H9 (cell line): ENCODE measurements at regions not wholly inside any gene's neighbourhood (a gene's known extent, or its start where the extent isn't known, plus 50 kb on each side); places are given as distances from the start of the nearest gene placed in this dataset.

Experiments used
- DNase-seq: peaks from one replicate; pipeline ENCODE4 v3.0.0-alpha.2; 2017
- H2AFZ ChIP-seq: one replicate; pipeline ENCODE4 v1.6.1; 2013; ENCODE audit warnings: mild to moderate bottlenecking, low read length, control low read depth, moderate library complexity
- H2AK5ac ChIP-seq: 2 replicates; pipeline ENCODE4 v1.6.1; 2013; ENCODE audit warnings: low read length, control low read depth, mixed read lengths; ENCODE audit not compliant: insufficient read length
- H2BK120ac ChIP-seq: one replicate; pipeline ENCODE4 v1.6.1; 2013; ENCODE audit warnings: low read depth, mild to moderate bottlenecking, low read length, control low read depth, inconsistent platforms; ENCODE audit not compliant: poor library complexity, severe bottlenecking
- H2BK12ac ChIP-seq: 2 replicates; pipeline ENCODE4 v1.6.1; 2013; ENCODE audit warnings: low read length, control low read depth, mixed read lengths, low read depth; ENCODE audit not compliant: insufficient read length
- H2BK15ac ChIP-seq: 2 replicates; pipeline ENCODE4 v1.6.1; 2013; ENCODE audit warnings: low read depth, low read length, control low read depth
- H2BK20ac ChIP-seq: one replicate; pipeline ENCODE4 v1.6.1; 2013; ENCODE audit warnings: low read depth, mild to moderate bottlenecking, low read length, control low read depth, inconsistent platforms; ENCODE audit not compliant: poor library complexity, severe bottlenecking
- H2BK5ac ChIP-seq: 2 replicates; pipeline ENCODE4 v1.6.1; 2013; ENCODE audit warnings: low read length, control low read depth, mixed read lengths; ENCODE audit not compliant: insufficient read length
- H3K14ac ChIP-seq: 2 replicates; pipeline ENCODE4 v1.6.1; 2013; ENCODE audit warnings: low read length, control low read depth; ENCODE audit not compliant: insufficient read depth
- H3K18ac ChIP-seq: 2 replicates; pipeline ENCODE4 v1.6.1; 2013; ENCODE audit warnings: low read depth, mild to moderate bottlenecking, mixed read lengths, low read length, control low read depth; ENCODE audit not compliant: insufficient read length
- H3K23ac ChIP-seq: 2 replicates; pipeline ENCODE4 v1.6.1; 2013; ENCODE audit warnings: low read length, control low read depth, mixed read lengths, low read depth; ENCODE audit not compliant: insufficient read length
- H3K23me2 ChIP-seq: 2 replicates; pipeline ENCODE4 v1.6.1; 2013; ENCODE audit warnings: low read depth, mild to moderate bottlenecking, mixed read lengths, low read length, control low read depth; ENCODE audit not compliant: insufficient read length, poor library complexity, severe bottlenecking
- H3K27ac ChIP-seq: 2 replicates; pipeline ENCODE4 v1.5.1; 2013; ENCODE audit warnings: low read length, control low read depth, mixed read lengths, low read depth; ENCODE audit not compliant: insufficient read length
- H3K27me3 ChIP-seq: 2 replicates; pipeline ENCODE4 v1.6.1; 2013; ENCODE audit warnings: low read length, control low read depth, inconsistent platforms; ENCODE audit not compliant: insufficient read depth
- H3K4ac ChIP-seq: 2 replicates; pipeline ENCODE4 v1.6.1; 2013; ENCODE audit warnings: low read depth, mild to moderate bottlenecking, control low read depth, inconsistent platforms, low read length, moderate library complexity
- H3K4me1 ChIP-seq: 2 replicates; pipeline ENCODE4 v1.6.1; 2013; ENCODE audit warnings: low read length, control low read depth, inconsistent platforms; ENCODE audit not compliant: insufficient read depth
- H3K4me2 ChIP-seq: 2 replicates; pipeline ENCODE4 v1.6.1; 2013; ENCODE audit warnings: low read length, control low read depth, mixed read lengths; ENCODE audit not compliant: insufficient read length, insufficient read depth
- H3K56ac ChIP-seq: 2 replicates; pipeline ENCODE4 v1.6.1; 2013; ENCODE audit warnings: low read depth, mild to moderate bottlenecking, mixed read lengths, low read length, control low read depth; ENCODE audit not compliant: insufficient read length
- H3K79me1 ChIP-seq: 2 replicates; pipeline ENCODE4 v1.6.1; 2013; ENCODE audit warnings: low read depth, mild to moderate bottlenecking, moderate library complexity, low read length, control low read depth, inconsistent platforms; ENCODE audit not compliant: insufficient read depth, poor library complexity, severe bottlenecking
- H3K79me2 ChIP-seq: 2 replicates; pipeline ENCODE4 v1.6.1; 2013; ENCODE audit warnings: low read length, control low read depth, inconsistent platforms; ENCODE audit not compliant: insufficient read depth
- H3K9ac ChIP-seq: 2 replicates; pipeline ENCODE4 v1.6.1; 2013; ENCODE audit warnings: low read length, control low read depth, mixed read lengths; ENCODE audit not compliant: insufficient read length; ENCODE audit errors: extremely low read depth
- H3K9me3 ChIP-seq: one replicate; pipeline ENCODE4 v1.6.1; 2013; ENCODE audit warnings: low read depth, low read length, inconsistent platforms; ENCODE audit not compliant: control insufficient read depth
- H3T11ph ChIP-seq: one replicate; pipeline ENCODE4 v1.6.1; 2013; ENCODE audit warnings: mild to moderate bottlenecking, low read length, control low read depth, inconsistent platforms
- H4K20me1 ChIP-seq: one replicate; pipeline ENCODE4 v1.6.1; 2013; ENCODE audit not compliant: control insufficient read depth, insufficient read length, insufficient read depth
- H4K5ac ChIP-seq: 2 replicates; pipeline ENCODE4 v1.6.1; 2013; ENCODE audit warnings: low read depth, mild to moderate bottlenecking, mixed read lengths, low read length, control low read depth; ENCODE audit not compliant: insufficient read length
- H4K8ac ChIP-seq: replicated peaks from 2 replicates; pipeline ENCODE4 v1.6.1; 2013; ENCODE audit warnings: low read length, control low read depth, mixed read lengths, low read depth; ENCODE audit not compliant: insufficient read length
- H4K91ac ChIP-seq: 2 replicates; pipeline ENCODE4 v1.6.1; 2013; ENCODE audit warnings: low read depth, mild to moderate bottlenecking, moderate library complexity, mixed read lengths, low read length, control low read depth; ENCODE audit not compliant: insufficient read length
- H3K27ac Mint-ChIP-seq, 3 experiments: 2 replicates in 2 of 3; 3 replicates in 1 of 3; pipeline ENCODE4 v1.8.0; 2020 to 2021; ENCODE audit warnings: mixed read lengths in 3 of 3, mild to moderate bottlenecking in 1 of 3, moderate library complexity in 1 of 3
- H3K27me3 Mint-ChIP-seq: 2 replicates; pipeline ENCODE4 v1.8.0; 2021; ENCODE audit warnings: low read depth, mild to moderate bottlenecking, moderate library complexity, mixed read lengths
- H3K36me3 Mint-ChIP-seq, 3 experiments: 2 replicates in 2 of 3; 3 replicates in 1 of 3; pipeline ENCODE4 v1.8.0; 2020 to 2021; ENCODE audit warnings: low read depth in 3 of 3, mixed read lengths in 3 of 3; ENCODE audit not compliant: insufficient read depth in 1 of 3
- H3K4me1 Mint-ChIP-seq, 2 experiments: 2 replicates each; pipeline ENCODE4 v1.8.0; 2020; ENCODE audit warnings: mixed read lengths in 2 of 2
- H3K4me3 Mint-ChIP-seq, 2 experiments: 2 replicates in 1 of 2; 3 replicates in 1 of 2; pipeline ENCODE4 v1.8.0; 2020 to 2021; ENCODE audit warnings: mild to moderate bottlenecking in 2 of 2, mixed read lengths in 2 of 2, moderate library complexity in 1 of 2
- H3K9me3 Mint-ChIP-seq, 2 experiments: 2 replicates in 1 of 2; 3 replicates in 1 of 2; pipeline ENCODE4 v1.8.0; 2020; ENCODE audit warnings: mild to moderate bottlenecking in 2 of 2, mixed read lengths in 2 of 2, moderate library complexity in 1 of 2
- TF ChIP-seq, protein P1 (sequence below): fragments of 200-600 bp; sonication (generic); conservative IDR thresholded peaks from 3 replicates; pipeline ENCODE4 v1.8.0; 2021; ENCODE audit warnings: antibody characterized with exemption, mild to moderate bottlenecking

DNA sequence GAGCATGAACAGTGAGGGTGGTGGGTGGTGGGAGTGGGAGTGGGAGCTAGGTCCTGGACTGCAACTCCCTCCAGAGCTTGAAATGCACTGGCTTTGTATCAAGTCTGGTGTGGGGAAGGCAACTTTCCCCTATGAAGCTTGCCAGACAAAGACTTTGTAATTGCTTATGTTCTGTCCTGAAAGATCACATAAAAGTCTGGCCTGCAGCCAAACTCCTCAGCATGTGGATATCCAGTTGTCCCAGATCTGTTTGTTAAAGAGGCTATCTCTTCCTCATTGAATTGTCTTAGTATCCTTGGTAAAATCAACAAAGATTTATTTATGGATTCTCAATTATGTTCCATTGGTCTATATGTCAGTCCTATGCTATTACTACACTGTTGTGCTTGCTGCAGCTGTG lies 607.9 kb downstream of the GLUD2 start:
- no peak overlapping the region for H3K4me2 ChIP-seq
- no peak overlapping the region for H2BK15ac ChIP-seq
- no peak overlapping the region for H3K18ac ChIP-seq
- H2AFZ ChIP-seq: no peak overlapping the region
- Mint-ChIP-seq H3K4me1 (no peaks in the 10 kb centered on the region), H3K4me3 (no peak overlapping the region), H3K27me3 (no peaks in the 10 kb centered on the region), H3K9me3 (peaks cover 13 to 59% of the 10 kb centered on the region in 2 experiments), H3K27ac (no peak overlapping the region), H3K36me3 (no peaks in the 10 kb centered on the region; a peak in 1 of 7 replicates)
- H3K4ac ChIP-seq: no peak overlapping the region
- no peaks in the 10 kb centered on the region for H3K27me3 ChIP-seq
- no peak overlapping the region for H2AK5ac ChIP-seq
- no peaks in the 10 kb centered on the region for H3K4me1 ChIP-seq
- no peaks in the 10 kb centered on the region for H3K23me2 ChIP-seq
- no peak overlapping the region for H3K56ac ChIP-seq
- H3K79me2 ChIP-seq: no peaks in the 10 kb centered on the region
- H4K91ac ChIP-seq: no peak overlapping the region
- no peaks in the 10 kb centered on the region for H4K20me1 ChIP-seq
- no peak overlapping the region for H2BK20ac ChIP-seq
- H3T11ph ChIP-seq: no peak overlapping the region
- no peak overlapping the region for H4K8ac ChIP-seq
- TF ChIP-seq, protein P1, sequence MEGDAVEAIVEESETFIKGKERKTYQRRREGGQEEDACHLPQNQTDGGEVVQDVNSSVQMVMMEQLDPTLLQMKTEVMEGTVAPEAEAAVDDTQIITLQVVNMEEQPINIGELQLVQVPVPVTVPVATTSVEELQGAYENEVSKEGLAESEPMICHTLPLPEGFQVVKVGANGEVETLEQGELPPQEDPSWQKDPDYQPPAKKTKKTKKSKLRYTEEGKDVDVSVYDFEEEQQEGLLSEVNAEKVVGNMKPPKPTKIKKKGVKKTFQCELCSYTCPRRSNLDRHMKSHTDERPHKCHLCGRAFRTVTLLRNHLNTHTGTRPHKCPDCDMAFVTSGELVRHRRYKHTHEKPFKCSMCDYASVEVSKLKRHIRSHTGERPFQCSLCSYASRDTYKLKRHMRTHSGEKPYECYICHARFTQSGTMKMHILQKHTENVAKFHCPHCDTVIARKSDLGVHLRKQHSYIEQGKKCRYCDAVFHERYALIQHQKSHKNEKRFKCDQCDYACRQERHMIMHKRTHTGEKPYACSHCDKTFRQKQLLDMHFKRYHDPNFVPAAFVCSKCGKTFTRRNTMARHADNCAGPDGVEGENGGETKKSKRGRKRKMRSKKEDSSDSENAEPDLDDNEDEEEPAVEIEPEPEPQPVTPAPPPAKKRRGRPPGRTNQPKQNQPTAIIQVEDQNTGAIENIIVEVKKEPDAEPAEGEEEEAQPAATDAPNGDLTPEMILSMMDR: no peak
- H2BK120ac ChIP-seq: no peak overlapping the region
- H3K23ac ChIP-seq: no peak overlapping the region
- no peak overlapping the region for H4K5ac ChIP-seq
- H3K9ac ChIP-seq: no peak overlapping the region
- H3K14ac ChIP-seq: no peak overlapping the region
- DNase-seq: no peak
- H3K9me3 ChIP-seq: peaks cover 15% of the 10 kb centered on the region
- no peak overlapping the region for H2BK12ac ChIP-seq
- no peak overlapping the region for H3K27ac ChIP-seq
- H2BK5ac ChIP-seq: no peak overlapping the region
- H3K79me1 ChIP-seq: no peaks in the 10 kb centered on the region
